ENCODE measurements at regions not wholly inside any gene's neighbourhood (a gene's known extent, or its start where the extent isn't known, plus 50 kb on each side); places are given as distances from the start of the nearest gene placed in this dataset.

GRCh38 chr5:146952168-146952567 is 73.6 kb upstream of the PPP2R2B start:
- H3K27ac ChIP-seq, result no peak overlapping the region
- 67% methylated on average over 2 of the region's 2 CpGs for WGBS (ENCODE audit: low lambda C conversion rate, missing lambda C conversion rate)

DNA sequence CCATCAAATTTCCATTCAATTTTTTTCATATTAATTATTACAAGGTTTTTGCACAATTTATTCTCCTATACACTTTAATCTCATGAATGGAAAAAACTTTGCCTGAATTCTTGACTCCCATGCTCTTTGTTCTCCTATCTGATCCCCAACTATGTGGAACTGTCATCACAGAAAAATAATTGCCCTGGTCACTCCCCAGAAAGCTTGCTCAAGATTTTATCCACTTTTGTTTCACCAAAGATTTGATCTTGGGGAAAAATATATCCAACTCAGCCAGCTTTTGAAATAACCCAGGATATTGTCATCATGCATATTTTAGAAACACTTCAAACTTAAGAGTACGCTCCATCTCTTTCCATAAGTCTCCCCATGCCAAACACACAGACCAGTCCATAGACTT is 77.7 kb upstream of the PPP2R2B start:
- no peak for DNase-seq (ENCODE audit: low spot score)

More at GRCh38 chr5:146952168-146952567, 73.6 kb upstream of the PPP2R2B start:
- DNase-seq (ENCODE audit: low spot score), result no peak
- no peaks in the 10 kb centered on the region for H3K36me3 ChIP-seq (replicated peaks; ENCODE audit: insufficient read depth, low read depth)
- no peaks in the 10 kb centered on the region for H3K27me3 ChIP-seq
- H3K4me1 ChIP-seq (ENCODE audit: insufficient read depth), result no peaks in the 10 kb centered on the region
- H2AFZ ChIP-seq, result no peak overlapping the region
- no peaks in the 10 kb centered on the region for H3K9me2 ChIP-seq (replicated peaks; ENCODE audit: insufficient read depth)
- no peaks in the 10 kb centered on the region for H3K79me2 ChIP-seq
- no peaks in the 10 kb centered on the region for H3K9me3 ChIP-seq (ENCODE audit: low read depth)
- no peak overlapping the region for H3K4me2 ChIP-seq
- no peak overlapping the region for H3K4me3 ChIP-seq
- no peak for TF ChIP-seq EZH2 (IDR thresholded peaks at IDR 0.05; ENCODE audit: borderline replicate concordance)
- TF ChIP-seq CTCF (IDR thresholded peaks at IDR 0.05; ENCODE audit: poor library complexity), result no peak
- TF ChIP-seq EZH2phosphoT487 (IDR thresholded peaks at IDR 0.05; ENCODE audit: low read depth, severe bottlenecking, unreplicated experiment), result no peak
- no peaks in the 10 kb centered on the region for H4K20me1 ChIP-seq (ENCODE audit: insufficient read depth, poor library complexity, severe bottlenecking)

GRCh38 chr5:146959360-146959759 is 80.8 kb upstream of the PPP2R2B start:
- Histone ChIP-seq H2AFZ (no peak overlapping the region), H3K36me3 (replicated peaks; ENCODE audit: insufficient read depth, low read depth) (no peaks in the 10 kb centered on the region), H3K4me2 (no peak overlapping the region), H3K27me3 (no peaks in the 10 kb centered on the region), H3K4me3 (no peak overlapping the region), H3K27ac (no peak overlapping the region), H3K79me2 (no peaks in the 10 kb centered on the region), H4K20me1 (ENCODE audit: insufficient read depth, poor library complexity, severe bottlenecking) (no peaks in the 10 kb centered on the region), H3K9me2 (replicated peaks; ENCODE audit: insufficient read depth) (no peaks in the 10 kb centered on the region), H3K4me1 (ENCODE audit: insufficient read depth) (peaks cover 3% of the 10 kb centered on the region), H3K9me3 (ENCODE audit: low read depth) (no peaks in the 10 kb centered on the region)
- TF ChIP-seq CTCF (IDR thresholded peaks at IDR 0.05; ENCODE audit: poor library complexity) (no peak), EZH2 (IDR thresholded peaks at IDR 0.05; ENCODE audit: borderline replicate concordance) (no peak), EZH2phosphoT487 (IDR thresholded peaks at IDR 0.05; ENCODE audit: low read depth, severe bottlenecking, unreplicated experiment) (no peak)
- DNase-seq (ENCODE audit: low spot score), result no peak

More for the DNA sequence above, 77.7 kb upstream of the PPP2R2B start:
- H3K4me1 ChIP-seq (ENCODE audit: insufficient read depth), result no peaks in the 10 kb centered on the region
- no peak overlapping the region for H3K27ac ChIP-seq
- WGBS (ENCODE audit: low lambda C conversion rate, missing lambda C conversion rate), result 69% methylated on average over 1 of the region's 1 CpG
- no peaks in the 10 kb centered on the region for H4K20me1 ChIP-seq (ENCODE audit: insufficient read depth, poor library complexity, severe bottlenecking)
- no peaks in the 10 kb centered on the region for H3K36me3 ChIP-seq (replicated peaks; ENCODE audit: insufficient read depth, low read depth)
- no peak overlapping the region for H3K4me3 ChIP-seq
- no peaks in the 10 kb centered on the region for H3K27me3 ChIP-seq
- H3K79me2 ChIP-seq, result no peaks in the 10 kb centered on the region
- no peaks in the 10 kb centered on the region for H3K9me3 ChIP-seq (ENCODE audit: low read depth)
- no peak overlapping the region for H2AFZ ChIP-seq
- no peak overlapping the region for H3K4me2 ChIP-seq
- no peak for TF ChIP-seq EZH2 (IDR thresholded peaks at IDR 0.05; ENCODE audit: borderline replicate concordance)
- no peak for TF ChIP-seq CTCF (IDR thresholded peaks at IDR 0.05; ENCODE audit: poor library complexity)
- TF ChIP-seq EZH2phosphoT487 (IDR thresholded peaks at IDR 0.05; ENCODE audit: low read depth, severe bottlenecking, unreplicated experiment), result no peak
- H3K9me2 ChIP-seq (replicated peaks; ENCODE audit: insufficient read depth), result no peaks in the 10 kb centered on the region

DNA sequence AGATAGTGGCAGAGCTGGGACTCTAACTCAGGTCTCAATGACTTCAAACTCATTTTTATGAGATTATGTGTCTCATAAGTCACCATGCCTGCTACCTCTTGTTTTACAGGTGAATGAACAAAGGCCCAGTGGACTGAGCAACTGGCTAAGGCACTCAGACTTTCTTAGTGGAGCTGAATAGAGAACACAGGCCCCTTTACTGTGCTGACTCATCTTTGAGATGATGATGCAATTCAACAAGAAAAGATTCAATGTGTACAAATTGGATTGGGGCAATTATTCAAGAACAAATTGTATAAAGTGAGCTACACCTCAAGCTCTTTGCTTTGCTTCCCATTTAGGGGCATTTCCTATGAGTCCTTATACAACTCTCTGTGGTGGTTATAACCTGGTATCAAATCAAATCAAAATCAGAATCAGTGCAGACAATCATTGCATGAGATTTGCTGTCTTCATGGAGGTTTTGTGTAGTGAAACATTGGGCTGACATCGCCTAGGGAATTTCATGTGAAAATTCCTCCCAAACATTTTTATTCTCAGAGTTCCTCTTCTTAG is 84.3 kb upstream of the PPP2R2B start:
- Histone ChIP-seq H3K36me3 (replicated peaks; ENCODE audit: insufficient read depth, low read depth) (no peaks in the 10 kb centered on the region), H3K9me3 (ENCODE audit: low read depth) (no peaks in the 10 kb centered on the region), H3K4me2 (no peak overlapping the region), H3K27me3 (no peaks in the 10 kb centered on the region), H3K27ac (peak overlapping the region; percentile 56), H3K9me2 (replicated peaks; ENCODE audit: insufficient read depth) (no peaks in the 10 kb centered on the region), H4K20me1 (ENCODE audit: insufficient read depth, poor library complexity, severe bottlenecking) (no peaks in the 10 kb centered on the region), H3K4me3 (no peak overlapping the region), H3K79me2 (no peaks in the 10 kb centered on the region), H2AFZ (no peak overlapping the region), H3K4me1 (ENCODE audit: insufficient read depth) (peaks cover 3% of the 10 kb centered on the region)
- 93% methylated on average over 1 of the region's 1 CpG for WGBS (ENCODE audit: low lambda C conversion rate, missing lambda C conversion rate)
- DNase-seq (ENCODE audit: low spot score), result peak; percentile 58
- TF ChIP-seq CTCF (IDR thresholded peaks at IDR 0.05; ENCODE audit: poor library complexity) (no peak), EZH2phosphoT487 (IDR thresholded peaks at IDR 0.05; ENCODE audit: low read depth, severe bottlenecking, unreplicated experiment) (no peak), EZH2 (IDR thresholded peaks at IDR 0.05; ENCODE audit: borderline replicate concordance) (no peak)
